Adipocyte (in vitro differentiated cells): ENCODE measurements at regions not wholly inside any gene's neighbourhood (a gene's known extent, or its start where the extent isn't known, plus 50 kb on each side); places are given as distances from the start of the nearest gene placed in this dataset.
"Not testable (repeated sequence)": the region's sequence is repeated elsewhere in the genome, so short reads cannot be mapped to it uniquely, and the experiment has no call there.

Experiments used
- DNase-seq: peaks from one replicate; pipeline ENCODE4 v3.0.0-alpha.2; 2015; ENCODE audit warnings: low read depth
- H3K27me3 ChIP-seq: replicated peaks from 2 replicates; pipeline ENCODE4 v1.7.0; 2013; ENCODE audit warnings: mild to moderate bottlenecking, low read length, moderate library complexity; ENCODE audit not compliant: control insufficient read depth, insufficient read depth
- H3K36me3 ChIP-seq: 2 replicates; pipeline ENCODE4 v1.7.0; 2013; ENCODE audit warnings: low read length, mild to moderate bottlenecking, moderate library complexity; ENCODE audit not compliant: control insufficient read depth, insufficient read depth, severe bottlenecking
- H3K4me1 ChIP-seq: 2 replicates; pipeline ENCODE4 v1.7.0; 2013; ENCODE audit warnings: mild to moderate bottlenecking, low read length, moderate library complexity; ENCODE audit not compliant: control insufficient read depth, insufficient read depth
- H3K4me3 ChIP-seq: 2 replicates; pipeline ENCODE4 v1.7.0; 2013; ENCODE audit warnings: mild to moderate bottlenecking, low read length, moderate library complexity
- H3K9ac ChIP-seq: 2 replicates; pipeline ENCODE4 v1.7.0; 2013; ENCODE audit warnings: mild to moderate bottlenecking, low read length, moderate library complexity
- H3K9me3 ChIP-seq: 2 replicates; pipeline ENCODE4 v1.7.0; 2013; ENCODE audit warnings: mild to moderate bottlenecking, low read length, moderate library complexity; ENCODE audit not compliant: control insufficient read depth

GRCh38 chr6:4486568-4487315 is 289.5 kb upstream of the CDYL start:
- Histone ChIP-seq H3K4me1 (no peaks in the 10 kb centered on the region), H3K27me3 (peaks cover 4% of the 10 kb centered on the region), H3K36me3 (no peaks in the 10 kb centered on the region), H3K9me3 (peaks cover 25% of the 10 kb centered on the region), H3K9ac (no peak overlapping the region), H3K4me3 (no peak overlapping the region)
- DNase-seq: no peak

GRCh38 chr6:4485735-4486134 is 290.5 kb upstream of the CDYL start:
- H3K4me1 ChIP-seq: no peaks in the 10 kb centered on the region
- H3K9me3 ChIP-seq: peaks cover 25% of the 10 kb centered on the region
- H3K4me3 ChIP-seq: no peak overlapping the region
- H3K36me3 ChIP-seq: no peaks in the 10 kb centered on the region
- H3K9ac ChIP-seq: no peak overlapping the region
- DNase-seq: no peak
- H3K27me3 ChIP-seq: peaks cover 4% of the 10 kb centered on the region

GRCh38 chr6:4482461-4482860 is 293.7 kb upstream of the CDYL start:
- H3K36me3 ChIP-seq: no peaks in the 10 kb centered on the region
- no peak for DNase-seq
- H3K9me3 ChIP-seq: peaks cover 4% of the 10 kb centered on the region
- H3K4me3 ChIP-seq: no peak overlapping the region
- peaks cover 4% of the 10 kb centered on the region for H3K27me3 ChIP-seq
- no peaks in the 10 kb centered on the region for H3K4me1 ChIP-seq
- no peak overlapping the region for H3K9ac ChIP-seq

DNA sequence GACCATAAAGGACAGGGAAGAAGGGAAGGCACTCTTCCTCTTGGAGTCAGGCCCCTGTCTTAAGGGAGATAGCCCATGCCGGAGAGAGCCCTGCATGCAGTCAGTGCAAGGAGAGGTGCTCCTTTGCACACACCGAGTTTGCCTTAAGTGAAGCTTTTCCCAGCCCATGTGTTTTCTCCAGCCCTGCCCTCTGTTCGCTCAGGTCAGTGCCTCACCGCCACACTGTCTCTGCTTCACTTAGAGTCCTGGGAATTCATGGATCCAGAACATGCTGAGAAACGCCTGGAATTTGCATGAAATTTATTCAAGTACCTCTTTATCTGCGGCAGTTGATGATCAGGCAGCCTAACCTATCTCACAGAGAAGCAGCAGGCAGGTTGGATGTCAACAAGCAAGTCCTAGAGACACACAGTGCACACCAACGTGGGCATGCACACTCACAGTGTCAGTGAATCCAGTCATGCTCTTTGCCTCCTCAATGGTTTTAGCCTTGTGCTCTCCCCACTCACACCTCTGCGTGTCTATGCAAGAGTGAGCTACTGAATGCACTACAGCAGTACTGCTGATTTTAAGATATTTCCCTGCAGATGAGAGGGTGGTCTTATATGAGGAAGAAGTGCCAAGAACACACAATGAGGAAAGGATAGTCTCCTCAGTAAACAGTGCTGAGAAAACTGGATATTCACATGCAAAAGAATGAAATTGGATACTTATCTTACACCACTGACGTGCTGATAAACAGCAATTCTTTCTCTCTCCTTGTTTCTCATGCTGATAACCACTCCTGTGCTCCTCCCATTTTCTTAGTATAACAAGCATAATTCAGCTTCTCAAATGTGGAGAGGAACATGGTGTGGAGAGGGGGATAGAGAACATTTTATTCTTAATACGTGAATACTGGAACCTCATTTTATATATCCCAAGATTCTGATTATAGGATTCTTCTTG is 295.1 kb upstream of the CDYL start:
- no peak overlapping the region for H3K4me3 ChIP-seq
- no peaks in the 10 kb centered on the region for H3K9me3 ChIP-seq
- no peak for DNase-seq
- H3K36me3 ChIP-seq: no peaks in the 10 kb centered on the region
- no peaks in the 10 kb centered on the region for H3K4me1 ChIP-seq
- peaks cover 4% of the 10 kb centered on the region for H3K27me3 ChIP-seq
- H3K9ac ChIP-seq: no peak overlapping the region

DNA sequence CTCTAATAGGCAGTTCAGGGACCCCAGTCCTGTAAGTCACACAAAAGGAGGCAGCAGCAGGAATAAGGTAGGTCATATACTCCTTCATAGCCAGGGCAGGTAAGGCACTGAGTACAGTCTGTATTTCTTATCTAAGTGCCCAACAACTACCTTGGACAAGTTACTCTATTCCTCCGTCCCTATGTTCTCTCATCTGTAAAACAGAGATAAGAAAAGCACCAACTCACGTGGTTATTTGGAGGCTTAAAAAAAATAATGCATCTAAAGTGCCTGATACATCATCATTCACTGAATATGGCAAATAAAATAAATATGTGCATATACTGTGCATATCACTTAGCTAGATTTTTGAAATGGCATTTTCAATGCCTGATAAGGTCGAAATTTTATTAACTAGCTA is 298.1 kb upstream of the CDYL start:
- H3K4me1 ChIP-seq: no peaks in the 10 kb centered on the region
- H3K36me3 ChIP-seq: no peaks in the 10 kb centered on the region
- H3K9me3 ChIP-seq: no peaks in the 10 kb centered on the region
- no peak overlapping the region for H3K4me3 ChIP-seq
- no peaks in the 10 kb centered on the region for H3K27me3 ChIP-seq
- H3K9ac ChIP-seq: no peak overlapping the region
- DNase-seq: no peak

GRCh38 chr6:4474810-4475209 is 301.4 kb upstream of the CDYL start:
- H3K9me3 ChIP-seq: peaks cover 21% of the 10 kb centered on the region
- no peaks in the 10 kb centered on the region for H3K27me3 ChIP-seq
- no peak overlapping the region for H3K4me3 ChIP-seq
- DNase-seq: no peak
- H3K36me3 ChIP-seq: no peaks in the 10 kb centered on the region
- H3K4me1 ChIP-seq: no peaks in the 10 kb centered on the region
- H3K9ac ChIP-seq: no peak overlapping the region

- no peak for DNase-seq
- Histone ChIP-seq H3K27me3 (no peaks in the 10 kb centered on the region), H3K4me1 (no peaks in the 10 kb centered on the region), H3K36me3 (no peaks in the 10 kb centered on the region), H3K4me3 (no peak overlapping the region), H3K9me3 (peaks cover 21% of the 10 kb centered on the region), H3K9ac (no peak overlapping the region)
Measured at GRCh38 chr6:4472969-4473642, 303.1 kb upstream of the CDYL start.

GRCh38 chr6:4472222-4472621 is 304.0 kb upstream of the CDYL start:
- no peak for DNase-seq
- Histone ChIP-seq H3K27me3 (no peaks in the 10 kb centered on the region), H3K9ac (no peak overlapping the region), H3K4me3 (no peak overlapping the region), H3K36me3 (no peaks in the 10 kb centered on the region), H3K4me1 (no peaks in the 10 kb centered on the region), H3K9me3 (peaks cover 21% of the 10 kb centered on the region)

- peaks cover 21% of the 10 kb centered on the region for H3K9me3 ChIP-seq
- not testable (repeated sequence) for H3K36me3 ChIP-seq
Measured at GRCh38 chr6:4471515-4471914, 304.7 kb upstream of the CDYL start.

DNA sequence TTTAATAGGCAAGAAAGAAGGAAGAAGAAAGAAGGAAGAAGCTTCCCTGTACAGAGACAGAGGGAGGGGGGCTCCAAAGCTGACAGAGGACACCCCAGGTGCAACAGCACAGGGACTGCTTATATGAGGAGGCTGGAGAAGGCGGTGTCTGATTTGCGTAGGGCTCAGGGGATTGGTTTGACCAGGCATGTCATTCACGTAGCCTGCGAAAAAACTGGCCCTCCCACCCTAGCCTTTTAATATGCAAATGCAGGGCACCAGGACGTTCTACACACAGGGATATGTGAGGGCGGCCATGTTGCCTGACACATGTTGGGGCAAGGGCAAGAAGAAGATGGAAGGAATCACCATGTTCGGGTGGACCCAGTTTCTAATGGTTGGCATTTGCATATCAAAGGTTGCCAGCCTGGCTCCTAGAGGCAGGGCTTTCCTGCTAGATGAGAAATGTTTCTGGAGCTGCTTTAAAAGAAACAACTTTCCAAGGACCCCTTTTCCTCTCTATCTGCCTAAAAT is 305.4 kb upstream of the CDYL start:
- H3K9ac ChIP-seq: no peak overlapping the region
- DNase-seq: no peak
- H3K4me1 ChIP-seq: no peaks in the 10 kb centered on the region
- H3K9me3 ChIP-seq: peaks cover 21% of the 10 kb centered on the region
- no peaks in the 10 kb centered on the region for H3K36me3 ChIP-seq
- H3K27me3 ChIP-seq: no peaks in the 10 kb centered on the region
- no peak overlapping the region for H3K4me3 ChIP-seq

More at GRCh38 chr6:4471515-4471914, 304.7 kb upstream of the CDYL start:
- H3K4me3 ChIP-seq, DNase-seq, H3K27me3 ChIP-seq, H3K9ac ChIP-seq, H3K4me1 ChIP-seq: not testable (repeated sequence)
